ENCODE measurements at regions not wholly inside any gene's neighbourhood (a gene's known extent, or its start where the extent isn't known, plus 50 kb on each side); places are given as distances from the start of the nearest gene placed in this dataset.

DNA sequence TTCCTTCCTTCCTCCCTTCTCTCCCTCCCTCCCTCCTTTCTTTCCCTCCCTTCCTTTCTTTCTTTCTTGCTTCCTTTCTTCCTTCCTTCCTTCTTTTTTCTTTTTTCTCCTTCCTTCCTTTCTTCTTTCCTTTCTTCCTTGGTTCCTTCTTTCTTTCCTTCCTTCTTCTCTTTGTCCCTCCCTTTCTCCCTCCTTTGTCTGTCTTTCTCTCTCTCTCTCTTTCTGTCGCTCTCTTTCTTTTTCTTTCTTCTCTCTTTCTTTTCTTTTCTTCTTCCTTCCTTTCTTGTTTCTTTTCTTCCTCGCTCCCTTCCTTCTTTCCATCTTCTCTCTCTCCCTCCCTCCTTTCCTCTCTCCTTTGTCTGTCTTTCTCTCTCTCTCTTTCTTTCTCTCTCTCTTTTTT, 601.9 kb upstream of the JAG1 start:
- FAIRE-seq: no peak

DNA sequence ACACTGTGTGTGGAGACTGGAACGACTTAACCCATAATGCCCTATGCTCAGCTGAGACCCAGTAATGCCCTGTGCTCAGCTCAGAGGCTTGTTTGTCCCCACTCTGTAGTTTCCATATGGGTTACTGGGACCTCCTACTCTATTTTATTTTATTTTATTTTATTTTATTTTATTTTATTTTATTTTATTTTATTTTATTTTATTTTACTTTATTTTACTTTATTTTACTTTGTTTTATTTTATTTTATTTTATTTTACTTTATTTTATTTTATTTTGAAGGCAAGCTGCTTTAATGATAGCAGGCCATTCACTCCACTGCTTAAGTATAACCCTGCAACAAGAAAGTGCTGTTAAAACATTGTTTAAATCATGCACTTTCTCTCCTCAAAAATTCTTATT, 603.4 kb upstream of the JAG1 start:
- Histone ChIP-seq H3K27ac (ENCODE audit: extremely low read length, insufficient read depth, low read length) (no peak overlapping the region), H3K4me1 (ENCODE audit: insufficient read depth, low read length) (no peaks in the 10 kb centered on the region), H3K4me3 (replicated peaks in 1 of 3; ENCODE audit: insufficient read depth in 1 of 3, low read depth in 2 of 3, low read length in 3 of 3) (no peak overlapping the region), H3K79me2 (ENCODE audit: insufficient read depth, low read length) (no peaks in the 10 kb centered on the region), H3K9me3 (ENCODE audit: low read length) (peaks cover 12% of the 10 kb centered on the region; the same call in 1 of the 2 replicates), H3K36me3 (replicated peaks in 1 of 2; ENCODE audit: control insufficient read depth in 1 of 2, insufficient read depth in 2 of 2, low read length in 2 of 2) (no peaks in the 10 kb centered on the region), H4K20me1 (ENCODE audit: insufficient read depth, low read length) (no peaks in the 10 kb centered on the region), H3K4me2 (ENCODE audit: low read depth, low read length) (no peak overlapping the region), H2AFZ (ENCODE audit: low read length) (no peak overlapping the region), H3K9ac (ENCODE audit: insufficient read depth, low read depth, low read length) (no peak overlapping the region), H3K27me3 (ENCODE audit: control insufficient read depth in 1 of 2, insufficient read depth in 2 of 2, low read length in 2 of 2) (peaks cover 0 to 3% of the 10 kb centered on the region in 2 experiments; a peak in 1 of 5 replicates)
- TF ChIP-seq ZNF782 (CRISPR knock-in tag; IDR thresholded peaks at IDR 0.05; ENCODE audit: borderline replicate concordance) (no peak), JARID2 (CRISPR knock-in tag; IDR thresholded peaks at IDR 0.05; ENCODE audit: insufficient replicate concordance) (no peak), ZNF7 (CRISPR knock-in tag; IDR thresholded peaks at IDR 0.05) (no peak), ZBTB7A (CRISPR knock-in tag; IDR thresholded peaks at IDR 0.05) (no peak), PITX1 (CRISPR knock-in tag; IDR thresholded peaks at IDR 0.05) (no peak), ARNT (IDR thresholded peaks at IDR 0.05) (no peak)
- TF ChIP-seq, protein P1, sequence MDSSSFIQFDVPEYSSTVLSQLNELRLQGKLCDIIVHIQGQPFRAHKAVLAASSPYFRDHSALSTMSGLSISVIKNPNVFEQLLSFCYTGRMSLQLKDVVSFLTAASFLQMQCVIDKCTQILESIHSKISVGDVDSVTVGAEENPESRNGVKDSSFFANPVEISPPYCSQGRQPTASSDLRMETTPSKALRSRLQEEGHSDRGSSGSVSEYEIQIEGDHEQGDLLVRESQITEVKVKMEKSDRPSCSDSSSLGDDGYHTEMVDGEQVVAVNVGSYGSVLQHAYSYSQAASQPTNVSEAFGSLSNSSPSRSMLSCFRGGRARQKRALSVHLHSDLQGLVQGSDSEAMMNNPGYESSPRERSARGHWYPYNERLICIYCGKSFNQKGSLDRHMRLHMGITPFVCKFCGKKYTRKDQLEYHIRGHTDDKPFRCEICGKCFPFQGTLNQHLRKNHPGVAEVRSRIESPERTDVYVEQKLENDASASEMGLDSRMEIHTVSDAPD (CRISPR knock-in tag; IDR thresholded peaks at IDR 0.05): no peak
- TF ChIP-seq, protein P2, sequence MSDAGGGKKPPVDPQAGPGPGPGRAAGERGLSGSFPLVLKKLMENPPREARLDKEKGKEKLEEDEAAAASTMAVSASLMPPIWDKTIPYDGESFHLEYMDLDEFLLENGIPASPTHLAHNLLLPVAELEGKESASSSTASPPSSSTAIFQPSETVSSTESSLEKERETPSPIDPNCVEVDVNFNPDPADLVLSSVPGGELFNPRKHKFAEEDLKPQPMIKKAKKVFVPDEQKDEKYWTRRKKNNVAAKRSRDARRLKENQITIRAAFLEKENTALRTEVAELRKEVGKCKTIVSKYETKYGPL (CRISPR knock-in tag; IDR thresholded peaks at IDR 0.05): no peak
- no peak for FAIRE-seq
- no peak for ATAC-seq
- WGBS (ENCODE audit: low lambda C conversion rate): 3% methylated on average over 1 of the region's 1 CpG
- POLR2A ChIA-PET: no interaction called here
- BruUV-seq (replicated peaks): no TSS peak
- in situ Hi-C loops (cut with HindIII; ENCODE audit: extremely low pct_ligation_motif_present, low pct_unique_long_range_greater_than_20kb) (no loop called here), intact Hi-C loops (cut with micrococcal nuclease; ENCODE audit: unreplicated experiment) (loop anchor here (10.0 kb wide), 3 partner anchors 182 to 842 kb away; partner anchors contain the start of genes MKKS and SLX4IP)
- CTCF ChIA-PET (ENCODE audit: low intra/inter-chr PET ratio, low total read pairs): interaction anchor here (0.7 kb wide), 1 partner anchor 805 kb away, joined by 3 read pairs; no protein-coding TSS in a partner anchor
- no peak for DNase-seq (ENCODE audit: low spot score)

More for the DNA sequence above, 601.9 kb upstream of the JAG1 start:
- ATAC-seq (no peak), DNase-seq (ENCODE audit: low spot score) (no peak)
- no peaks in the 10 kb centered on the region for H3K79me2 ChIP-seq (ENCODE audit: insufficient read depth, low read length)
- no peaks in the 10 kb centered on the region for H3K36me3 ChIP-seq (replicated peaks in 1 of 2; ENCODE audit: control insufficient read depth in 1 of 2, insufficient read depth in 2 of 2, low read length in 2 of 2)
- H3K27me3 ChIP-seq (ENCODE audit: control insufficient read depth in 1 of 2, insufficient read depth in 2 of 2, low read length in 2 of 2): peaks cover 0 to 8% of the 10 kb centered on the region in 2 experiments; a peak in 1 of 5 replicates
- WGBS (ENCODE audit: low lambda C conversion rate): 24% methylated on average over 2 of the region's 2 CpGs
- no peak overlapping the region for H3K4me3 ChIP-seq (replicated peaks in 1 of 3; ENCODE audit: insufficient read depth in 1 of 3, low read depth in 2 of 3, low read length in 3 of 3)
- no peak overlapping the region for H3K4me2 ChIP-seq (ENCODE audit: low read depth, low read length)
- ChIA-PET CTCF (ENCODE audit: low intra/inter-chr PET ratio, low total read pairs) (interaction anchor here (2.3 kb wide), 1 partner anchor 722 kb away, joined by 14 read pairs; no protein-coding TSS in a partner anchor), POLR2A (no interaction called here)
- H3K9me3 ChIP-seq (ENCODE audit: low read length): peaks cover 12% of the 10 kb centered on the region; the same call in 1 of the 2 replicates
- no TSS peak for BruUV-seq (replicated peaks)
- no peak overlapping the region for H3K9ac ChIP-seq (ENCODE audit: insufficient read depth, low read depth, low read length)
- no peaks in the 10 kb centered on the region for H4K20me1 ChIP-seq (ENCODE audit: insufficient read depth, low read length)
- intact Hi-C loops (cut with micrococcal nuclease; ENCODE audit: unreplicated experiment): loop anchor here (2.0 to 10.0 kb wide), 4 partner anchors 181 to 841 kb away; partner anchors contain the start of genes MKKS and SLX4IP
- H3K4me1 ChIP-seq (ENCODE audit: insufficient read depth, low read length): no peaks in the 10 kb centered on the region
- in situ Hi-C loops (cut with HindIII; ENCODE audit: extremely low pct_ligation_motif_present, low pct_unique_long_range_greater_than_20kb): no loop called here
- no peak overlapping the region for H2AFZ ChIP-seq (ENCODE audit: low read length)
- TF ChIP-seq NFRKB (IDR thresholded peaks at IDR 0.05) (peak; percentile 43), POLR2G (IDR thresholded peaks at IDR 0.05; ENCODE audit: low read depth, low read length) (no peak)
- H3K27ac ChIP-seq (ENCODE audit: extremely low read length, insufficient read depth, low read length): no peak overlapping the region
